ENCODE measurements at regions not wholly inside any gene's neighbourhood (a gene's known extent, or its start where the extent isn't known, plus 50 kb on each side); places are given as distances from the start of the nearest gene placed in this dataset.

DNA sequence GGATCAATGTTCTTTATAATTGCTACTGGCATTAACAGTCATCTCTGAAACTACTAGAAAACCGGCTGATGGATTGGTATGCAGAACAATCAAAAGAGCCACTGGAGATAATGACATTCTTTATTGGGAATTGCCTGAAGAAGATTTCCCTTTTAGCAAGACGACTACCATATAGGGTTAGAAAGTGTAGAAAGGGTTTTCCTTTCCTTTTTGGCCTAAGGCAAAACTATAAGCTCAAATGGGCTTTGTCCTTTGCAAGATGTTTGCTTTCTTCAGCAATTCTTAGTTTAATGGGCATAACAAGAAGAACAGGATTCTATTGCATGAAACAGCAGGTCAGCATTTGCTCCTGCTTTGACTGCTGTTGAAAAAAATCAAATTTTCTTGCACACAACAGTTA is 214.2 kb upstream of the PCDH10 start:
- Histone ChIP-seq H3K4me3 (ENCODE audit: low read depth, low read length) (no peak overlapping the region), H3K9me3 (ENCODE audit: control insufficient read depth, insufficient read depth, low read length) (peaks cover 8% of the 10 kb centered on the region), H3K27me3 (ENCODE audit: control insufficient read depth, insufficient read depth, low read length) (no peaks in the 10 kb centered on the region), H3K27ac (ENCODE audit: low read depth, low read length) (no peak overlapping the region)
- CTCF ChIA-PET = no interaction called here
- no peak for DNase-seq (ENCODE audit: low read depth, low spot score)
- TF ChIP-seq CTCF (IDR thresholded peaks at IDR 0.05; ENCODE audit: low read depth, low read length) = no peak
- POLR2A ChIA-PET = no interaction called here

GRCh38 chr4:132955146-132955545 is 193.9 kb upstream of the PCDH10 start:
- H3K27ac ChIP-seq (ENCODE audit: low read depth, low read length) = no peak overlapping the region
- H3K4me3 ChIP-seq (ENCODE audit: low read depth, low read length) = no peak overlapping the region
- peaks cover 16% of the 10 kb centered on the region for H3K9me3 ChIP-seq (ENCODE audit: control insufficient read depth, insufficient read depth, low read length)
- POLR2A ChIA-PET = no interaction called here
- DNase-seq (ENCODE audit: low read depth, low spot score) = no peak
- H3K27me3 ChIP-seq (ENCODE audit: control insufficient read depth, insufficient read depth, low read length) = no peaks in the 10 kb centered on the region
- CTCF ChIA-PET = no interaction called here
- TF ChIP-seq CTCF (IDR thresholded peaks at IDR 0.05; ENCODE audit: low read depth, low read length) = no peak

DNA sequence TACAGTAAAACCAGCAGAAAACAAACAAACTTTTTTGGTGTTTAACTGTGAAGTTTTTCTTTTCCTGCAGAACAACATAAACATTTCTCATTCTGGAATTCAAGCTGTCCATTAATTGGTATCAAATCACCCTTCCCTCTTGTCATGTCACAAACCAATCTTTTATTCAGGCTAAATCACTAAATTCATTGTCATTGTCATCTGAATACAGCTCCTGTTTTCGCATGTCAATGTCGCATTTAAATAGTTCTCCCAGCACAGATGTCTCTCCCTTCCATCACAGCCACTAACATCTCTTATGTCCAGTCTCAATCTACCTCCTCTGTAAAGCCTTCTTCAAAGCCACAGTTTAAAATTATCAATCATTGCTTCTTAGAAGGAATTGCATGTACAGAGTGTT is 192.1 kb upstream of the PCDH10 start:
- no peaks in the 10 kb centered on the region for H3K27me3 ChIP-seq (ENCODE audit: control insufficient read depth, insufficient read depth, low read length)
- DNase-seq (ENCODE audit: low read depth, low spot score) = no peak
- TF ChIP-seq CTCF (IDR thresholded peaks at IDR 0.05; ENCODE audit: low read depth, low read length) = no peak
- CTCF ChIA-PET = no interaction called here
- POLR2A ChIA-PET = no interaction called here
- no peak overlapping the region for H3K4me3 ChIP-seq (ENCODE audit: low read depth, low read length)
- H3K9me3 ChIP-seq (ENCODE audit: control insufficient read depth, insufficient read depth, low read length) = peaks cover 20% of the 10 kb centered on the region
- H3K27ac ChIP-seq (ENCODE audit: low read depth, low read length) = no peak overlapping the region

- CTCF ChIA-PET = no interaction called here
- no peak for TF ChIP-seq CTCF (IDR thresholded peaks at IDR 0.05; ENCODE audit: low read depth, low read length)
- POLR2A ChIA-PET = no interaction called here
- H3K27ac ChIP-seq (ENCODE audit: low read depth, low read length) = no peak overlapping the region
- H3K9me3 ChIP-seq (ENCODE audit: control insufficient read depth, insufficient read depth, low read length) = peaks cover 20% of the 10 kb centered on the region
- H3K4me3 ChIP-seq (ENCODE audit: low read depth, low read length) = no peak overlapping the region
- H3K27me3 ChIP-seq (ENCODE audit: control insufficient read depth, insufficient read depth, low read length) = no peaks in the 10 kb centered on the region
- DNase-seq (ENCODE audit: low read depth, low spot score) = no peak
Observed at GRCh38 chr4:132958457-132959263, 190.4 kb upstream of the PCDH10 start.

DNA sequence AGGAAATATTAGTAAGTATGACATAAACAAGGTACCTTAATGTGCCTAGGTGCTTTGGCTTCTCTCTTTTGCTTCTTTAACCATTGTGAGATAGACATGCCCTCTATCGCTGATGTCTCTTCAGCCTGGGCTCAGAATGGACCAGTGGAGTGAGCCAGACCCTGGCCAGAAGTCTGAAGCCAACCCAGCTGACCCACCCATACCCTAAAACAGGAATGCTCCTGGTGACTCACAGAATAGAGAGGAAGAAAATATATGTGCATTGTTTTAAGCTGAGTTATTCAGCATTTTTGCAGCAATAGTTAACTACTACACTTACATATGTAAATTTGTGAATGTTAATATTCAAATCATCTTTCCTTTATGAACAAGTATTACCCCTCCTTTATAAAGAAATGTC is 167.5 kb upstream of the PCDH10 start:
- POLR2A ChIA-PET = no interaction called here
- H3K27ac ChIP-seq (ENCODE audit: low read depth, low read length) = no peak overlapping the region
- CTCF ChIA-PET = no interaction called here

More for the DNA sequence above, 167.5 kb upstream of the PCDH10 start:
- no peak overlapping the region for H3K4me3 ChIP-seq (ENCODE audit: low read depth, low read length)
- no peak for DNase-seq (ENCODE audit: low read depth, low spot score)
- TF ChIP-seq CTCF (IDR thresholded peaks at IDR 0.05; ENCODE audit: low read depth, low read length) = no peak
- no peaks in the 10 kb centered on the region for H3K9me3 ChIP-seq (ENCODE audit: control insufficient read depth, insufficient read depth, low read length)
- no peaks in the 10 kb centered on the region for H3K27me3 ChIP-seq (ENCODE audit: control insufficient read depth, insufficient read depth, low read length)

Data from AG04450 (cell line).